AG10803 (cell line): ENCODE measurements at regions not wholly inside any gene's neighbourhood (a gene's known extent, or its start where the extent isn't known, plus 50 kb on each side); places are given as distances from the start of the nearest gene placed in this dataset.

Experiments
- DNase-seq: peaks from one replicate; pipeline ENCODE4 v3.0.0; 2010; ENCODE audit warnings: low read depth
- H3K4me3 ChIP-seq: 2 replicates; pipeline ENCODE4 v1.5.1; 2011; ENCODE audit warnings: mild to moderate bottlenecking, low read length, control low read depth
- CTCF ChIP-seq: conservative IDR thresholded peaks from 2 replicates; pipeline ENCODE4 v1.5.1; 2011; ENCODE audit warnings: mild to moderate bottlenecking, low read length, control low read depth, inconsistent platforms

DNA sequence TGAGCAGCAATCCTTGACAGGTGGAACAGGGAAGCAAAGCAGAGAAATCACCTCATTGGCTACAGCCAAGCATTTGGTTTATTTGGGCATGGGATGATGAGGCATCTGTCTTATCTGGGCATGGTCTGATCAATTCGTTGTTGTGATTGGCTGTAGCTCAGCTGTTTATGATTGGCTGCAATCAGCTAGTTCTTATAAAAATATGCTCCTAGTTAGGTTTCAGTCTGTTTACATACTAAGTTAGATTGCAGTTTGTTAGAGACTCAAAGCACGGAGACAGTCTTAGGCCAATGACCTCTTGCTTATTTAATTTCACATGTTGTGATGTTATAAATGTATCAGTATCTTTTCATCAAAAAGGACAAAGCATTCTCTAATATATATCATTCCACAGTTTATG, 312.0 kb downstream of the PDGFC start:
- no peak for DNase-seq
- TF ChIP-seq CTCF = no peak
- H3K4me3 ChIP-seq = no peak overlapping the region

DNA sequence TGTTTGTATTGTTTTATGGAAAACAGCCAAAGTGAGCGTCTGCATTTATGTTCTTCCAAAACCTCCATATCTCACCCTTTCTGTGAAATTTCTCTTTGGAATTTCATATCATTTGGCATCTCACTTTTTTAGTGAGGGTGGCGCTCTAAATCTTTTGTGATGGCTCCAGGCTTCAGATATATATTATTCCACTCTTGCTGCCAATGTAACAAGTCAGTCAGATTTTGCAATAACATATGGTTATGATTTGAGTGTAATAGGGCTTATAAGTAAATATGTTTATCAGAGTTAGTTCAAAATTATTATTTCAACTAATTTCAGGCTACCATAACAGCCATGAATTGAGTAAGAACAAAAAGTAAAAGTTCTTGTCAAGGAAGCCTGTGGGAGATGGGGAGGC, 314.7 kb downstream of the PDGFC start:
- no peak for TF ChIP-seq CTCF
- peak; percentile 48 for DNase-seq

GRCh38 chr4:156654410-156654809, 317.2 kb downstream of the PDGFC start:
- no peak overlapping the region for H3K4me3 ChIP-seq
- DNase-seq = no peak
- TF ChIP-seq CTCF = no peak

More for the DNA sequence above, 314.7 kb downstream of the PDGFC start:
- H3K4me3 ChIP-seq = no peak overlapping the region

DNA sequence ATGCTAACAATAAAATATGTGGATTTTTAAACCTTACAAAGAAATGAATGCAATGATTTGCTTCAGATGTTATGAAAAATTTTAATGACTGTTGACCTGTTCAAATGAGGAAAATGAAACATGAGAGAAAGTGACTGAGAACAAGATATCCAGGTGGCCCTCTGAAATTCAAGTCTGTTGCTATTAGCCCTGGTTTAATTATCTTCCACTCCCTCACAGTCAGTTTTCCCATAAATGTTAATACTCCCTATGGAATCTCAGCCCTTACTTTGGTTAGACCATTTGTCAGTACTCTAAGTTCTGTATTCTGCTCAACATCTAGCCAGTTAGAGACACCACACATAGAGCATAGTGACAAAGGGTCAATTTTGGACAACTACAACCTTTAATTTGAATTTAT, 327.8 kb downstream of the PDGFC start:
- H3K4me3 ChIP-seq = no peak overlapping the region
- DNase-seq = no peak

DNA sequence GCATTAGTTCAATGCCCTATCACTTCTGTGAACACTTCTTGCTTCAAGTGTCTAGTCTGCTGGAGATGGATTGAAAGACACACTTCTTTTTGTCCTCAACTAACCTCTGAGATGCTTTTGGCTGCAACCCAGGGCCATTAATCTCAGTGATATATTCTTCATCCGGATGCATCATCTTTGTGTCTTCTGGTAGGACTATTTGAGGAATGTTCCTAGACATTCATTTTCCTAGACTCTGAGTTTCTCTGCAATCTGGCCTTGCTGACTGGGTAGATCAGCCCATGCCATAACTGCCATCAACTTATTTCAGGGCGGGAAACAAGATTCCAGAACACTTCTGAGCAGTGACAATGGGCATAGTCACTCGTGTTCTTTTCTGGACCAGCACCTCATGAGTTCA, 329.4 kb downstream of the PDGFC start:
- TF ChIP-seq CTCF = no peak
- H3K4me3 ChIP-seq = no peak overlapping the region
- DNase-seq = peak; percentile 42

More for the DNA sequence above, 327.8 kb downstream of the PDGFC start:
- no peak for TF ChIP-seq CTCF

GRCh38 chr4:156638925-156639605, 332.5 kb downstream of the PDGFC start:
- TF ChIP-seq CTCF = no peak
- no peak overlapping the region for H3K4me3 ChIP-seq
- peak; percentile 79 for DNase-seq

DNA sequence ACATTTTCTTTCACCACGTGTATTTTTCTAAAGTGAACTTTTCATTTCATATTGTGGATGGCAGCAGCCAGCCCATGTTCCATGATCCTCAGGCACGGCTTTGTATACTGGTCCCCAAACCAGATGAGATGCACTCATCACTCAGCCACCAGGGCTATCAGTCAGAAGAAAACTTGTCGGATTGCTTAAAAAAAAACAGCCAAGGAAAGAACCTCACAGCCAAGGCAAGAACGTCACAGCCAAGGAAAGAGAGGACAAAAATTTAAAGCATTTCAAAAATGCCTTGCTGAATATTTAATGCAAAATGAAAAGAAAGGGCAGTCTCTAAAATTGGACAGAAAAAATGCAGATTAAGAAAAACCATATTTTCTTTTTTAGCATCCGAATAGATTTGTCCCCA, 333.3 kb downstream of the PDGFC start:
- peak; percentile 79 for DNase-seq
- peak; percentile 29 for TF ChIP-seq CTCF
- no peak overlapping the region for H3K4me3 ChIP-seq
